ENCODE measurements at regions not wholly inside any gene's neighbourhood (a gene's known extent, or its start where the extent isn't known, plus 50 kb on each side); places are given as distances from the start of the nearest gene placed in this dataset.
"Not testable (repeated sequence)": the region's sequence is repeated elsewhere in the genome, so short reads cannot be mapped to it uniquely, and the experiment has no call there.

DNA sequence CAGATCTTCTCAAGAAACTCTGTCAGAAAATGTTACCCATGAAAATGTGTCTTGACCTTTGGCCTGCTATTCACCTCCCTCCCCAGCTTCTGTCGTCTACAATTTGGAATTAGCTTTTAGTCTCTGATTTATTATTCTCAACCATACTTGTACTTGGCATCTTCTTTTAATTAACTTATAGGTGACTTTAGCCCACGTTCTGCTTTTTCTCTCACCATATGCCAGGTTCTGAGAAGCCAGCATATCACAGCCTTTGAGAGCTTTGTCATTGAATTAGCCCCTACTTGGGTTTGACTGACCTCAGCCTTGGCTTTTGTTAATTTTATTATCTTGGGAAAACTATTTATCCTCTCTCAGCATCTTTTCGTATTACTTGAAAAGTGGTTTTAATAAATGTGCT lies 355.9 kb downstream of the OXSM start:
- DNase-seq (ENCODE audit: low spot score) = no peak

DNA sequence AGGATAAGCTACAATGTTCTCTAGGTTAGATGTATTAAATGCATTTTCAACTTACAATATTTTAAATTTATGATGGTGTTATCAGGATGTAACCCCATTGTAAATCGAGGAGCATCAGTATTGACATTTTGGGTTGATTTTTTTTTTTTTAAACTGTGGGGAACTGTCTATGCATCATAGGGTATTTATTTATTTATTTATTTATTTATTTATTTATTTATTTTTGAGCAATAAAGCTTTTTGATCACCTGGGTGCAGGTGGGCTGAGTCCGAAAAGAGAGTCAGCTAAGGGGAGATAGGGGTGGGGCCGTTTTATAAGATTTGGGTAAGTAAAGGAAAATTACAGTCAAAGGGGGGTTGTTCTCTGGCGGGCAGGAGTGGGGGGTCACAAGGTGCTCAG lies 367.5 kb downstream of the OXSM start:
- not testable (repeated sequence) for DNase-seq (ENCODE audit: low spot score)

DNA sequence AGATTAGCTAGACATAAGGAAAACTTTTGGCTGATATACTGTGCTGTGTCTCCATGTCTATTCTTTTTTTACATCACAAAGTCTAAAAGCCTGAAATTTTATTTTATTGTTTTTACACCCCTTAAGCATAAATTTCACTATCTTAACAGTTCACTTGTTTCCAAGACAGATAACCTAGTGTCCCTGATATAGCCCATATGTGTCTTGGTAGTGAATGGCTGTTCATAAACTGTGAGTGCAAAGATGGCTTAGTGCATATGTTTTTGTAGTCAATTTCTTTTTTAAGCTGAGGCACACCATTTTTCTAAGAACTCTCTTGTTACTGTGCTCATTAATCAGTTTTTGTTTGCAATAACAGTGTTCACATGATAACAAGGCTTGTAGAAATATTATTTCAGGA lies 381.1 kb downstream of the OXSM start:
- DNase-seq (ENCODE audit: low spot score) = no peak

DNA sequence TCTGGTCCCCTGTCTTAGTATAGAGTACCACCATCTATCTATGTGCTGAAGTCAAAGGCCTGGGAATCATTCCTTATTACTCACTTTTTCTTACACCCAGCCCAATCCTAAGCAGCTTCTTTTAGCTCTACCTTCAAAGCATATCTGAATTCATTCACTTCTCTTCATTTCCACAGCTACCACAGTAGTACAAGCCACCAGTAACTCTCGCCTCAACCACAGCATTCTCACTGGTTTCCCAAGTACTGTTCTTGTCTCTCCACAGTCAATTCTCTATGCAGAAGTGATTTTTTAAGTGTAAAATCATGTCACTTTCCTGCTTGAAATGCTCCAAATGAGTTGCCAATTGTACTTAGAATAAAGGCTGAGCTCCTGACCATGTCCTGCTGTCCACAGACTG lies 401.7 kb downstream of the OXSM start:
- DNase-seq (ENCODE audit: low spot score) = no peak

DNA sequence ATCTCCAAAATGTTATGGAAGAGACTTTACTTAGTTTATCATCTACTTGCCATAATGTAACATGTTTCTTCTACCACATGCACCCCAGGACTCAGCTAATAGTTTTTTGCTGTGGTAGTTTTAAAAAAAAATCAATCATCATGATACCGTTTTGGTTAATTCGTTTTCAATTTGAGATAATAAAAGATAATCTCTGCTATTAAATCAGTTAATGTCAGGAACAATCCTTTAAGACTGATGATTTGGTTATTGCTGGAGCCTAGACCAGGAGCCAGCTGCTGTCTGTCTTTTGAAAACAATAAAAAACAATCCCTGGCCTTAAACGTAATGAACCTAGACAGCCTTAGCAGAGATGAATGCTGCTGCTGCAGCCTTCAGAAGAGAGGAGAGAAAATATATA lies 403.7 kb downstream of the OXSM start:
- no peak for DNase-seq (ENCODE audit: low spot score)

DNA sequence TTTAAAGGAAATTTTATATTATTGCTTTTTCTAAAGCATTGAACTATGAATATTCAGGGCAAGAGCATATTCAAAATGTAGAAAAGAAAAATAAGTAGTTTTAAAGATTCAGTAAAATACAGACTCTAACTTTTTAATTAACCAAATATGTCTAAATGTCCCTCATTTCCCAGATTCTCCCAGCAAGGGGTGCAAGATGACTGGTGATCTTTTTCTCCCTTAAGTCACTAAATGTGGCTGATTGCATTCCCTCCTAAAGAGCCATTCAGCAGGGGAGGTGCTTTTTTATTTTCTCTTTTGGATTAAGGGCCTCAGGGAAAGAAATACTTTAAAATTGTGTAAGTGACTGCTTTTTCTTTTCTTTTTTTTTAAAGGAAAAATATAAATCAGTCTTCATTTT lies 406.9 kb downstream of the OXSM start:
- DNase-seq (ENCODE audit: low spot score) = no peak

DNA sequence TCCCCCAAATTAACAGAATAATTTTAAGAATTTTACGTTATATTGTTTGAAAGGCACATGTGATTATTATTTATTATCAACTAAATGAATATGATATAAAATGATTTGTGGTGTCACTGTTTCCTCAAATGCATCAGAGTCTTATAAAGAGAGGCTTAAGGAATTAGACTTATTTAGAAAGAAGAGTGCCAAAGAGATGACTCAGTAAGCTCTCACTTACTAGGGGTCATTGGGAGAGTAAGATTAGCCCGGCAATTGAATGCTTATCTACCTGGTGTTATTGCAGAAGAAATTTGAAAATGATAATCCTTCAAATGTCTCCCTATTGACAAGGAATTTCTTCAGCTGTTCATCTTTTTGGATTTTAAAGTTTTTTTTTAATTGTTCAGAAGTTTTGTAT lies 408.7 kb downstream of the OXSM start:
- DNase-seq (ENCODE audit: low spot score) = no peak

DNA sequence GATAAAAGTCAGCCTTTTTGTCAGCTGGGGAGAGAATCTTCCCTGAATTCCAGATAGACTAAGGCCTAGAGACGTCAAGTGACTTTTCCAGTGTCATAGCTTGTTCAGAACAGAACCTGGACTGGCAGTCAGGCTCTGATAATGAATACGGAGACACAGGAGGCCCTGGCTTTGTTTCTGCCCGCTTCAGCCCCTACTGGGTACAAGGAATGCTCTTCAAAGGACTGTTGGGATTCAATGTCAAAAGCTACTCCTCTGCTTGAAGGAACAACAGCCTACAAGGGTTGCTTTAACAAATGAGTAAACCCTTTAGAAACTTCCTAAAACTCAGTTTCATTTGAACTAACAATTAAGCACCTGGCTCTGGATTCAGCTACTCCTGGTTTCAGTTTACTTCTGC lies 412.3 kb downstream of the OXSM start:
- no peak for DNase-seq (ENCODE audit: low spot score)

DNA sequence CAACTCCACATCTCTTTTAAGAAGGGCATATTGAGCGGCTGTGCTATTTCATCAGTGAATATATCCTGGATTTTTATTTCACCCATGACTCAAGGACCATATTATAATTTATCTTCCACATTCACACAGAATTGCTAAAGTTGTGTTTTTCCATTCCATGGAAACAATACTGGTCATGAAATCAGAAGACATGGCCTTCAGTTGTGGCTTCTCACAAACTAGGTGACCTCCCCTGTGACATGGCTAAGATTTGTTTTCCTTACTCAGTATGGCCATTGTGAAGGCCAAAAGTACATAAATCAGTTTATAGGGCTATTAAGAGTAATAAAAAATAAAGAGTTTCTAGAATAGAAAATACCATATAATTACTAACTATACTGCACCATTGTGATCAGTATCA lies 415.6 kb downstream of the OXSM start:
- no peak for DNase-seq (ENCODE audit: low spot score)

DNA sequence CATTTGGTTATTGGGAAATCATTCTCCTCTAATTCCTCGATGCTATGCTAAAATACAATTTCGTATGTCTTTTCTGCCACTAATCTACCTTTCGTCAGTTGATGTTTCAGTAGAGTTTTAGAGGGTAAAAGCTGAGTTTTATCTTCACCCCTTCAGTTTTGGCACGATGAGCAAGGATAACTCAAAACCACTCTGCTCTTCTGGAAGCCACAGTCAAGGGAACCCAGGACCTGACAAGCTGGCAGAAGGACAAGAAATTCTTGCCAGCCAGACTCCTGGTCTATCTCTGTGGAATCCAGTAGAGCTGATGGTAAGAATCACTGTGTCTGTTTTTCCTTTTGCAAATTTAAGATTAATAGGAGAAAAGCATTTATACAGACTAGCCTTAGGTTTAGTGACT lies 414.4 kb upstream of the LRRC3B start:
- no peak for DNase-seq (ENCODE audit: low spot score)

DNA sequence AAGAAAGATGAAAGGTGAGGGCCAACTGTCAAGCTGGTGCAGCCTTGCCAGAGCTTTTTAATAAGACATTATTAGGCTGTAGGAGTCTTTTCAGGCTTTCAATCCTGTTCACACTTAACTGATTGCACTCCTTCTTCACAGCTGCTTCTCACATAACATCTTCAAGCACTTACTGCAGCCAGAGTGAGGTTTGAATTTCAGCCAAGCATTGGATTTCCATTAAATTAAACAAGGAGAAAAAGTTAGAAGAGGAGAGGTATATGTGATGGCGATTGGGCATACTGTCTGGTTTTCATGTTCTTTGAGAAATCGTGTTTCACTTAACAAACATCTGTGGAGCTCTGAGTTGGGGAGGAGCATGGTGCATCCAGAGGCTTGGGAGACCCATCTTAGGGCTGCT lies 392.8 kb upstream of the LRRC3B start:
- no peak for DNase-seq (ENCODE audit: low spot score)

DNA sequence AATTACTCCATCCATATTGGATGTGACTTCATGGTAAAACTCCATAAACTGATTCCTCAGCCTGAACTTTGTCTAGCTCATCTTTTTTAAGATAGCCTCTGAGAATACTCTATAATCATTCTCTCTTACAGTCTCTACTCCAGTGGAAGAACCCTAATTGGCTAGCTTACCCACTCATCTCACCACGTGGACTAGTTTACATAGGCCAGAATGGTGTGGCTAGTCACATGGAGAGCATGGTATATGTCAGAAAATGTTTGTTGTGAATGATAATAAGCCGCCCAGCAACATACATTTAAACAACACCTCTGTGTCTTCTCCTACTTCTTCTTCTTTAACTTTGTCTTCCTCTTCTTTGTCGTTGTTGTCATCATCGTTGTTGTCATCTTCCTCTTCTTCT lies 389.2 kb upstream of the LRRC3B start:
- no peak for DNase-seq (ENCODE audit: low spot score)

DNA sequence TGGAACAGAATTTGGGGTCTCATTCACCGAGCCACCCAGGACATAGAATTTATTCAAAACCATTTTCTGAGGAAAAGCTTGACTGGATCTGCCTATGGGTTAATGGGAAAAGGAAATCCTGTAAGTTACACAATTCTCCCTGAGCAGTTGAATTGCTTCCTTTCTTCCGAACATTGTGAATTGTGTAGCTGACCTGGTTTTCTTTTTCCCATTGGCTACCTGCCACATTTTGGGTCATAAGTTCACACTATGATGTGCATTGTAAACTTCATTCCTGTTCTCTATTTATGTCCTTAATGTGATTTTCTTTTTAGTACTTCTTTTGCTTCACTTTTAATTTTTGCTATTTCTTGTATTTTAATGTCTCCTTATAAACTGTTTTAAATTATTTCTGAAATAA lies 386.0 kb upstream of the LRRC3B start:
- DNase-seq (ENCODE audit: low spot score) = no peak

DNA sequence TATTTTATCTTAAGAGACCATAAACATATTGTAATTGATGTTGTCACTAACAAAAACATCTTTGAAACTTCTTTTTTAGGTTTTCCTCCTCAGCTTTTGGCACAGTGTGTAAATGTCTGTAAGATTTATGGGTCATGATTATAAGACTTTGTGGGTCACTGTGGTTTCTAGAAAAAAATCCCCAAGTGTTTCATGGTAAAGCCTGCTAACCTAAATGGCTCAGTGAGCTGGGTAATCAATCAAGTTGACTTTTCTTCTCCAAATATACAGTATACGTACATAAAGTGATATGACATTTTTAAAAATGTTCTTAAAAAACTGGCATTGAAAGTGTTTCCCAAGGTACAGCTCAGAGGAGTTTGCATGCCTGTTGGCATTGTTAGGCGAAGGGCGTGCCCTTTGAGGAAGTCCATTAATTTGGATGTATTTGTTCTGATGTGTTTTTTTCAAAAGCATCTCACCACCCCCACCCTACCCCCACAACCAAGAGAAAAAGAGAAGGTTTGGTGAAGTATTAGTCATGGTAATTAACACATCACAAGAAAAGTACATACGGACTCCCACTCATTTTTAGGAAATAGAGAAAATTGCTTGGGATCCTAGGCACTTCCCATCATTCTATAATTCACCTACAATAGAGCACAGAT lies 385.4 kb upstream of the LRRC3B start:
- no peak for DNase-seq (ENCODE audit: low spot score)

DNA sequence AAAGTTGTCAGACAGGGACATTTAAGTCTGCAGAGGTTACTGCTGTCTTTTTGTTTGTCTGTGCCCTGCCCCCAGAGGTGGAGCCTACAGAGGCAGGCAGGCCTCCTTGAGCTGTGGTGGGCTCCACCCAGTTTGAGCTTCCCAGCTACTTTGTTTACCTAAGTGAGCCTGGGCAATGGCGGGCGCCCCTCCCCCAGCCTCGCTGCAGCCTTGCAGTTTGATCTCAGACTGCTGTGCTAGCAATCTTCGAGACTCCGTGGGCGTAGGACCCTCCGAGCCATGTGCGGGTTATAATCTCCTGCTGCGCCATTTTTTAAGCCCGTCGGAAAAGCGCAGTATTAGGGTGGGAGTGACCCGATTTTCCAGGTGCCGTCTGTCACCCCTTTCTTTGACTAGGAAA lies 378.0 kb upstream of the LRRC3B start:
- DNase-seq (ENCODE audit: low spot score) = not testable (repeated sequence)

DNA sequence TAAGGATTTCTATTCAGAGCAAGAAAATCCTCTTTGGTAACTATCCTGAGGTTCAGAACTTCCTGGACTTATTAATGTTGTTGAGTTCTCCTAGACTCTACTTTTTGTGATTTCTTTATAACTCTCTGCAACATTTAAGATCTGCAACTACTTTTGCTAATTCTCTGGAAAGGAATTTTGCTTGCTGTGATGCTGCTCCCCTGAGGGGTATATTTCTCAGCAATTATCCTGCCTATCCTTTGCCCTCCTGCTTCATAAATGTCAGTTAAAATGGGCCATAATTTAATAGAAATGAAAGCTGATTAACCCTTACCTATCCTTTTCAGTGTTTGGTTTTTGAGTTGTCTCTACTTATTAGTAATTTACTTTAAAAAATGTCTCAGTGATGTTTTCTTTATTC lies 377.3 kb upstream of the LRRC3B start:
- DNase-seq (ENCODE audit: low spot score) = no peak

DNA sequence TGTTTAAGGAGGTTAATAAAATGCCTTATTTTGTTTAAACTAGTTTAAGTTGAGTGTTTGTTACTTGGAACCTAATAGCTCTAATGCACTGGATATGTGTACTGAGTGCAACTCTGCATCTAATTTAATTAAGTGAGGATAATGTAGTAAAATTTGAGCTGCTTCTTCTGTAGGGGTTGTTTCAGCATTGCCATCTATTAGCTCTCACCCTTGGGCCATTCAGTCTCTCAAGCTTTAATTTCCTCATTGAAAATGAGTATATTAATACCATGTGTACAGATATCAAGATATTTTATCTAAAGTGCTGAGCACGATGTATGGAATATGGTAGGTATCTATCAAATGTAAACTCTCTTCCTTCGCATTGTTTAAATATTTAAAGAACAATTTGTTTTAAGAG lies 375.7 kb upstream of the LRRC3B start:
- no peak for DNase-seq (ENCODE audit: low spot score)

DNA sequence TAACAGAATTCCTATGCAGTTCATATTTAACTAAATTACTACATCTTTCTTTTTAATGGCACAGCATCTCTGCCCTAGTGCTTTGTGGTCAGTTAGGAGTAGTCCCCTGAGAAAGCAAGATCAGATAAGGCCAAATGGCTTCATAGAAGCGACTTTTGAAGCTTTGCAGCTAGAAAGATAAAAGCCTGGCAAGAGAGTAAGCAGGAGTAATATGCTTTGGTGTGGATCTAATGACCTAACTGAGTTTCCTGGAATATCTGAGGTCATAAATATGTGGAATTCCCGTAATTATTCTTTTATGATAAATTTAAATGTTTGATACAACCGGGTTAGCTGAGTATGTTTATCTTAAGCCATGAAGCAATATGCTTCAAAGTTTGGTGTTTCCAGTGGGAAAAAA lies 374.9 kb upstream of the LRRC3B start:
- no peak for DNase-seq (ENCODE audit: low spot score)

DNA sequence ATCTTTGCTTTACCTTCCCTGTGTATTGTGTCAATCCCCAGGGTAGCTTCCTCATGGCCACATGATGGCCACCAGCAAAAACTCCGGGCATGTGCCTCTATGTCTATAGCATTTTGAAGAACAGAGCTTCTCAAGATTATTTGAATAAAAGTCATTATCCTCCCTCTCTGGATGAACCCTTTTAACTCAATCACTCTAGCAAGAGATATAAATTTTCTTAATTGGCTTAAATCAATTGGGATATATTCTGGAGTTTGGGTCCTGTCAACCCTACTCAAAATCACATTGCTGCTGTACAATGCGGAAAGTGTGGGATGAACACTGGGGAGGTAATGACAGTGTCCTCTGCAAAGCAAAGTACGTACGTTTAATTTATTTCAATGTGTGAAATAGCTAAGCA lies 370.6 kb upstream of the LRRC3B start:
- DNase-seq (ENCODE audit: low spot score) = no peak

DNA sequence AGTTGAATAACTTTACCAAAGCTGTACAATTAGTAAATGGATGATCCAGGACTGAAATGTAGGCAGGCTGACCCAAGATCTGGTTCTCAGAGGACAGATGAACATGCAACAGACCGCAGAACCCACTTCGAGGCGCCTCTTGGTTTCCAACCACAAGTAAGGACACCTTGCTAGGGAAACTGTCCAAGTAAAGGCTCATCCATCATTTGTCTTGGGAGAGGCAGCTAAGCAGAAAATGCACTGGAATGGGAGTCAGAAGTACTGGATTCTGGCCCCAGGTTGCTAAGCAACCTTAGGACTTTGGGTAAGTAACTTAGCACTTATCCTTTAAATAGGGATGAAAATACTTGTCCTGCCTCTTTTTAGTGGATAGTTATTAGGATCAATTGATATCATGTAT lies 366.3 kb upstream of the LRRC3B start:
- no peak for DNase-seq (ENCODE audit: low spot score)

DNA sequence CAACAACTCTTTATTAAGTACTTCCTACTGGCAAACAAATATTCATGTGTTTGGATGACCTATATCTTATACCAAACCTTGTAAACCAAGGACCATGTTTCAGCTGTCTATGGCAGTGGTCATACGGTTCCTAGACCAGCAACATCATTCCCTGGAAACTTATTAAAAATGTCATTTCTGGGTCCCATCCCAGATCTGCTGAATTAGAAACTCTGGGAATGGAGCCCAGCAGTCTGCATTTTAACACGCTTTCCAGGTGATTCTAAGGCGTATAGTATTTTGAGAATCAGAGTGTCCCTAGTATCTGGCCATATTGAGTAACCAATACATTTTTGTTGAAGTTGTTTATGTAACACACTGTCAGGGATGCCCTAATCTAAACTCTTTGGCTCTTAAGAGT lies 363.4 kb upstream of the LRRC3B start:
- no peak for DNase-seq (ENCODE audit: low spot score)

DNA sequence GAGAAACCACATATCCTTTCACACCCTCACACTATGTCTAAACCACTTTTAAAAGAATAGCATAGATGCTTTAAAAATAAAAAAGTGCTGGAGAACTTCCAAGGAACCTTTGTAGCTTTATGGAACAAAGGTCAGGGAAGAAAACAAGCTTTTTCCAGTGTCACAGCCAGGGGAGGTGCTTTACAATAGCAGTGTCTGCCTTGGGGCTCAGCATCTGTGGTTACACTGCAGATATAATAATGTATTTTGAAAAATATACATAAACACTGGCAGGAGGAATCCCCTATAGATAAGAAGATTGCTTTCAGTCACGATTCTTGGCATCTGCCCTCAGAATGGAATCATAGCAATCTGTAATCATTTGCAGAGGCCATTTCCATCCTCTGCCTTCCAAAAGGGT lies 362.4 kb upstream of the LRRC3B start:
- no peak for DNase-seq (ENCODE audit: low spot score)

DNA sequence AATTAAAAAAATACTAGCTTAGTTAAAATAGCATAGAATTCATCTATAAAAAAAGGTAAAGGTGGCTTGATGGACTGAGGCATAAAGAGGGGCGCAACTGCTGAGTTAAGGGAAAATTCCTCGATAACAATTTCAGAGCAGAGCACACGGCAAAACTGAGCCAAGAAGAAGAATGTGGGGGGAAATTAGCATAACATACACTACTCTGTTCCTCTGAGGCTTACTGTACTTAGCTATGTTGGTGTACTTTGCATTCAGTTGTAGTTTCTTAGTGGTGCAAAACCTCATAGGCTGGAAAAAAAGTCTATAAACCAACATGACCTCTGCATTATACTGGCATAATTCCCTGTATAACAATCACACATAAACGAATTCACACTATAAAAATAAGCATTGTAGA lies 357.9 kb upstream of the LRRC3B start:
- no peak for DNase-seq (ENCODE audit: low spot score)

DNA sequence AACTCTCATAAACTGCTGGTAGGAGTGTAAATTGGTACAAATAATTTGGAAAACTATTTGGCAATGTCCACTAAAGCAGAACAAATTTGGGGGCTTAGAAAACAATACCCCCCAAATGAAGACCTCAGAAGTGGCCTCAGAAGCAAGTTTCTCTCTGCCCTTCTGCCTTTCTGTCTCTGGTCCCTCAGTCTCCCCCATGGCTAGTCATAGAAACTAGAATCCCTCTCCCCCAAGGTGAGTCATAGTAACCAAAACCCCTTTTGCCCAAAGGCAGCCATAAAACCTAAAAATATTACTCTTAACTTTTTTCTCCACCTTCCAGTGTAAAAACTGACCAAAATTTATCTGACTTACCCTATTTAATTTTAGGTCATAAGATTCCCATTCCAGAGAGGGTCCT lies 350.7 kb upstream of the LRRC3B start:
- no peak for DNase-seq (ENCODE audit: low spot score)

DNA sequence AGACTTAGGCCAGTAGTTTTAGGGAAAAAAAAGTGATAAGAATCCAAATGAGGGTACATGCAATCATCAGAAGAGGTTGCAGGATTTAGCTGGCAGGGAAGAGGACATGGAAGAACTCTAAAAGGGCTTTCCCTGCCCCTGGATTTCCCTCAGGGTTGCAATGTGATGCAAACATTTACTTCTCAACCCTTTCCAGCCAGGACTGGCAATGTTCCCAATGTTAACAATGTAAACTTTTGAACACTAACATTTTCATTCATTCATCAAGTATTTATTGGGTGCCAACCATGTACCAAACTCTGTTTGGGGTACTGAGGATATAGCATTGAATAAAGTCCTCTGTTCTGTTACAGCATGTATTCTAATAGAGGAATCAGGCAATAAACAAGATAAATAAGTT lies 349.4 kb upstream of the LRRC3B start:
- DNase-seq (ENCODE audit: low spot score) = no peak
